Ishikawa (cell line): ENCODE measurements at regions not wholly inside any gene's neighbourhood (a gene's known extent, or its start where the extent isn't known, plus 50 kb on each side); places are given as distances from the start of the nearest gene placed in this dataset.

Experiments
- CEBPB ChIP-seq: IDR thresholded peaks from 2 replicates; pipeline ENCODE4 v1.6.1; 2012
- CREB1 ChIP-seq: IDR thresholded peaks from 2 replicates; pipeline ENCODE4 v1.6.1; 2012; ENCODE audit warnings: low read depth
- EGR1 ChIP-seq: IDR thresholded peaks from 2 replicates; pipeline ENCODE4 v1.6.1; 2012
- EP300 ChIP-seq: IDR thresholded peaks from 2 replicates; pipeline ENCODE4 v1.6.1; 2012; ENCODE audit warnings: borderline replicate concordance
- FOXM1 ChIP-seq: IDR thresholded peaks from 2 replicates; pipeline ENCODE4 v1.6.1; 2012; ENCODE audit warnings: low read depth, borderline replicate concordance
- NFIC ChIP-seq: IDR thresholded peaks from 2 replicates; pipeline ENCODE4 v1.6.1; 2012
- RAD21 ChIP-seq: IDR thresholded peaks from 2 replicates; pipeline ENCODE4 v1.6.1; 2012; ENCODE audit warnings: low read depth
- TAF1 ChIP-seq: IDR thresholded peaks from 2 replicates; pipeline ENCODE4 v1.6.1; 2012; ENCODE audit warnings: low read depth, mild to moderate bottlenecking
- TCF12 ChIP-seq: IDR thresholded peaks from 2 replicates; pipeline ENCODE4 v1.6.1; 2012; ENCODE audit warnings: low read depth
- TEAD4 ChIP-seq: IDR thresholded peaks from 2 replicates; pipeline ENCODE4 v1.6.1; 2012
- YY1 ChIP-seq: IDR thresholded peaks from 2 replicates; pipeline ENCODE4 v1.6.1; 2012; ENCODE audit warnings: low read depth
- ZBTB7A ChIP-seq: IDR thresholded peaks from 2 replicates; pipeline ENCODE4 v1.6.1; 2012; ENCODE audit warnings: low read depth
- TF ChIP-seq, protein P1 (sequence below): IDR thresholded peaks from 2 replicates; pipeline ENCODE4 v1.6.1; 2012; ENCODE audit warnings: low read depth, mild to moderate bottlenecking
- TF ChIP-seq, protein P2 (sequence below): IDR thresholded peaks from 2 replicates; pipeline ENCODE4 v1.6.1; 2012
- TF ChIP-seq, protein P3 (sequence below): IDR thresholded peaks from 2 replicates; pipeline ENCODE4 v1.6.1; 2012

DNA sequence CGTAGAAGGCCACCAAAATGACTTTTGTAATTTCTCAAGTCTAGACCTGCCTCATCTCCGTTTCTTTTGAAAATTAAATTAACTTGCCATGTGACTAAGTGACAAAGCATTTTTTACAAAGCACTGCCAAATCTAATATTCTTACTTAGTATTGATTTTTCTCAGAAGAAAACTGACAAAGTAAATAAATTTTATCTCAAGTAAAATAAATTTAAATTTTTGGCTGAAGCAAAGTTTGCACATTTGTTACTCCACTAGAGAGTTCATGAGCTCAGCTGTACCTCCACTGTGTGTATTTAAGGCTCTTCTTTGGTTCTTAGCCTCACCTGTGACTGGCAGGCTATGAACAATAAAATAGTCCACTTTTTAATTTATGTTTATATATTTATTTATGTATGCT is 441.1 kb upstream of the PCDH10 start:
- no peak for TF ChIP-seq TCF12
- TF ChIP-seq ZBTB7A, result no peak

DNA sequence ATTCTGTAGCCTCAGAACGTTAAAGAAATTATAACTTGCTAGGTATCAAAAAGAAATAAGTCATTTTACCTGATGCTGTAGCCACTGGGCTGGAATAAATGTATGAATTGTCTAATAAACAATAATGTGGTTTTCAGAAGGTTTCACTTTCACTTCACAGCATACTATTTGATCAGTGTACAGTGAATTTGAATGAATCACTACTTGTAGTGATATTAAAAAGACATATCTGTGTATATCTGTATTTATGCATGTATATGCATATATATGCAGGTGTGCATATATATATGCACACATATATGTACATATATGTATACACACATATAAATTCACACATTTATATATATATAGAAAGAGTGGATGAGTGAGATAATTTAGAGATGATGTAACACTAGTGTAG is 440.0 kb upstream of the PCDH10 start:
- TF ChIP-seq TCF12, result no peak
- TF ChIP-seq NFIC, result no peak
- no peak for TF ChIP-seq RAD21
- TF ChIP-seq, protein P1, sequence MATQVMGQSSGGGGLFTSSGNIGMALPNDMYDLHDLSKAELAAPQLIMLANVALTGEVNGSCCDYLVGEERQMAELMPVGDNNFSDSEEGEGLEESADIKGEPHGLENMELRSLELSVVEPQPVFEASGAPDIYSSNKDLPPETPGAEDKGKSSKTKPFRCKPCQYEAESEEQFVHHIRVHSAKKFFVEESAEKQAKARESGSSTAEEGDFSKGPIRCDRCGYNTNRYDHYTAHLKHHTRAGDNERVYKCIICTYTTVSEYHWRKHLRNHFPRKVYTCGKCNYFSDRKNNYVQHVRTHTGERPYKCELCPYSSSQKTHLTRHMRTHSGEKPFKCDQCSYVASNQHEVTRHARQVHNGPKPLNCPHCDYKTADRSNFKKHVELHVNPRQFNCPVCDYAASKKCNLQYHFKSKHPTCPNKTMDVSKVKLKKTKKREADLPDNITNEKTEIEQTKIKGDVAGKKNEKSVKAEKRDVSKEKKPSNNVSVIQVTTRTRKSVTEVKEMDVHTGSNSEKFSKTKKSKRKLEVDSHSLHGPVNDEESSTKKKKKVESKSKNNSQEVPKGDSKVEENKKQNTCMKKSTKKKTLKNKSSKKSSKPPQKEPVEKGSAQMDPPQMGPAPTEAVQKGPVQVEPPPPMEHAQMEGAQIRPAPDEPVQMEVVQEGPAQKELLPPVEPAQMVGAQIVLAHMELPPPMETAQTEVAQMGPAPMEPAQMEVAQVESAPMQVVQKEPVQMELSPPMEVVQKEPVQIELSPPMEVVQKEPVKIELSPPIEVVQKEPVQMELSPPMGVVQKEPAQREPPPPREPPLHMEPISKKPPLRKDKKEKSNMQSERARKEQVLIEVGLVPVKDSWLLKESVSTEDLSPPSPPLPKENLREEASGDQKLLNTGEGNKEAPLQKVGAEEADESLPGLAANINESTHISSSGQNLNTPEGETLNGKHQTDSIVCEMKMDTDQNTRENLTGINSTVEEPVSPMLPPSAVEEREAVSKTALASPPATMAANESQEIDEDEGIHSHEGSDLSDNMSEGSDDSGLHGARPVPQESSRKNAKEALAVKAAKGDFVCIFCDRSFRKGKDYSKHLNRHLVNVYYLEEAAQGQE, result no peak
- no peak for TF ChIP-seq FOXM1
- no peak for TF ChIP-seq CEBPB
- TF ChIP-seq ZBTB7A, result no peak
- no peak for TF ChIP-seq YY1
- TF ChIP-seq, protein P2, sequence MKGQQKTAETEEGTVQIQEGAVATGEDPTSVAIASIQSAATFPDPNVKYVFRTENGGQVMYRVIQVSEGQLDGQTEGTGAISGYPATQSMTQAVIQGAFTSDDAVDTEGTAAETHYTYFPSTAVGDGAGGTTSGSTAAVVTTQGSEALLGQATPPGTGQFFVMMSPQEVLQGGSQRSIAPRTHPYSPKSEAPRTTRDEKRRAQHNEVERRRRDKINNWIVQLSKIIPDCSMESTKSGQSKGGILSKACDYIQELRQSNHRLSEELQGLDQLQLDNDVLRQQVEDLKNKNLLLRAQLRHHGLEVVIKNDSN, result no peak
- TF ChIP-seq EGR1, result no peak
- TF ChIP-seq TAF1, result no peak
- TF ChIP-seq, protein P3, sequence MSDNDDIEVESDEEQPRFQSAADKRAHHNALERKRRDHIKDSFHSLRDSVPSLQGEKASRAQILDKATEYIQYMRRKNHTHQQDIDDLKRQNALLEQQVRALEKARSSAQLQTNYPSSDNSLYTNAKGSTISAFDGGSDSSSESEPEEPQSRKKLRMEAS, result no peak
- TF ChIP-seq TEAD4, result no peak
- no peak for TF ChIP-seq EP300
- no peak for TF ChIP-seq CREB1

DNA sequence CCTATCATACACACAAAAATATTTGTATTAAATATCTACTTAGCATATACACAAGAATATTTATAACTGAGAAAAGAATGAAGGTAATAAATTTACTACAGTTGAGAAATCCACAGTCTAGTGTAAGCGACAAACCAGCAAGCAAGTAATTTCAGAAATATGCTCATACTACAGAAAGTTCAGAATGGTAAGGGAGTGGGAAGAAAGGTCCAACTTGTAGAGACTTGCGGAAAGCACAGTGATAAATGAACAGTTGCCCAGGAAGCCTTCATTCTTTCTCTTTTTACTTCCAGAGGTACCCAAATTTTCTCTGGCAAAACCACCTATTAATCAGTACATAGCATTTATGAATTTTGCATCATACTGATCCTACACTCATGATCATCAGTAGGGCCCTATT is 438.1 kb upstream of the PCDH10 start:
- TF ChIP-seq, protein P3, result no peak
- TF ChIP-seq TAF1 (no peak), CEBPB (no peak), ZBTB7A (no peak), NFIC (no peak), RAD21 (no peak), TEAD4 (no peak), EP300 (no peak), CREB1 (no peak), FOXM1 (no peak), TCF12 (no peak)

DNA sequence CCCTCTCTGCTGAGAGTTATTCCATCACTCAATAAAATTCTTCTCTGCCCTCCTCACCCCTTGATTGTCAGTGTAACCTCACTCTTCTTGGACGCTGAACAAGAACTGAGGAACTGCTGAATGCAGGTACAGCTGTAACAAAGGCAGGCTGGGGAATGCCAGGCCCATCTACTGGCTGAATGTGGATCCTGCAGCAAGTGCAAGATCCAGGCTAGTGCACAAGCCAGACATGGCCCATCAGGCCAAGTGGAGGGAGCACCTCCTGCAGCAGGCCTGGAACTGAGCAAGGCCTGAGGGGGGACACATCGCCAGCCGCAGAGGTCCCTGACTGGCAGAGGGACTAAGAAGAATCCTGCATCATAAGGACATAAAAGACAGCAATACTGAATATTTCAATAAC is 411.8 kb upstream of the PCDH10 start:
- TF ChIP-seq YY1 (no peak), TCF12 (no peak), ZBTB7A (no peak), TAF1 (no peak), RAD21 (no peak), CEBPB (no peak), CREB1 (no peak)
- TF ChIP-seq, protein P2, result no peak

DNA sequence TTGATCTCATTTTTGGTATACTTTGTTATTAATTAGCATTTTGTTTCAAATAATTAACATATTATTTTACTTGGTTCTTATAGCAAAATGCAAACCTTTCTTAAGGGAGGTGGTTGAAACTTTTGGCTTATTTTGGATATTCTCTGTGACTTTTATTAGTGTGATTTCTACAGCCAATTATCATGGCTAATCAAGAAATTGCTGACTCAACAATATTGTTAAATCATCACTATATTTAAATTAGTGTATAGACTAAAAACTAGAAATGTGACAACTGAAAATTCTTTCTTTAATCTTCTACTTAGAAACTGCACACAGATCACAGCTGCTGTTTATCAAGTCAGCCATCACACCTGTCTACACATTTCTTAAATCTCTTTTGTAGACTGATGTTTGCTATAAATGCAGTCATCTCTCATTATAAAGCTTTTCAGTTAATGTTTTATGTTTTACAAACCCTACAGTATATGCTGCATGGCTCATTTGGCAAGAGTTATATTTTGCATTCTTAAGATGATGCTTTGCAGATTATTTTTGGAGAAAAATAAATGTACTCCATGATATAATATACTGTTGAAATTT is 389.8 kb upstream of the PCDH10 start:
- TF ChIP-seq CREB1 (no peak), TCF12 (no peak), YY1 (no peak), EP300 (no peak), NFIC (no peak), CEBPB (no peak), TAF1 (no peak), TEAD4 (no peak)
- TF ChIP-seq, protein P2, result no peak
- TF ChIP-seq, protein P3, result no peak

DNA sequence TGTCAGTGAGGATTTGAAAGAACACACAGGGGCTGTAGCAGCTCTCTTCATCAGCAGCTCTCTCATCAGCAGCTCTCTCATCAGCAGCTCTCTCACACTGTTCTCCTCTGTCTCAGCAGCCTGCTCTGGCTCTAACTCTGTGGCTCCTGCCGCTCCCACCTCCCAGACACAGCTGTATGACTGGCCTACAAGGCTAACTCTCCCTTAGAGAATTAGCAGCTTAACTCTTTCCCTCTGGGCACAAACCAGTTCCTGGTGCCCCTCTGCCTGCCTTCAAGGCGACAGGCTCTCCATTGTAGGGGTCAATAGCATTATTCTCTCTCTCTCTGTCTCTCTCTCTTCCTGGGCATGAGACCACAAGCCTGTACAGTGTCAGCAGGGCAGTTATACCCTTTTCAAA is 385.6 kb upstream of the PCDH10 start:
- no peak for TF ChIP-seq CREB1
- no peak for TF ChIP-seq FOXM1
- TF ChIP-seq EGR1, result no peak
- TF ChIP-seq NFIC, result no peak
- no peak for TF ChIP-seq TAF1
- TF ChIP-seq, protein P3, result no peak
- TF ChIP-seq, protein P2, result no peak
- no peak for TF ChIP-seq TEAD4
- no peak for TF ChIP-seq ZBTB7A
- TF ChIP-seq, protein P1, result no peak
